ENCODE measurements at regions not wholly inside any gene's neighbourhood (a gene's known extent, or its start where the extent isn't known, plus 50 kb on each side); places are given as distances from the start of the nearest gene placed in this dataset.

DNA sequence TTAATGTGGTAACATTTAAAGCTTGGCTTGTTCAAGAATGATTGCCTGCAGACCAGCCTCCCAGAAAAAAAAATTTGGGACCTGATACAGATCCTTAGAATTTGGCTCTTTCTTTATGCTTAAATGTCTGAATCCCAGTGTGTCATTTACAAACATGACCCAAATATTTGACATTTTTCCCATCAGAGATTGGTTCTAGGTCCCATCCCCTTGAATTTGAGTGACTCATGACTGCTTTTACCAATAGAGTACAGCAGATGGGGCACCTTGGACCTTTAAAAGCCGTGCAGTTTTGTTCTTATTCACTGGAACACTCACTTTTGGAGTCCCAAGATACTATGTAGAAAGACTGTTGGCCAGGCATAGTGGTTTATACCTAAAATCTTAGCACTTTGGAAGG is 231.6 kb downstream of the ZIC1 start:
- no peak overlapping the region for H3K4me3 ChIP-seq (ENCODE audit: low read depth, low read length)
- TF ChIP-seq, protein P1, sequence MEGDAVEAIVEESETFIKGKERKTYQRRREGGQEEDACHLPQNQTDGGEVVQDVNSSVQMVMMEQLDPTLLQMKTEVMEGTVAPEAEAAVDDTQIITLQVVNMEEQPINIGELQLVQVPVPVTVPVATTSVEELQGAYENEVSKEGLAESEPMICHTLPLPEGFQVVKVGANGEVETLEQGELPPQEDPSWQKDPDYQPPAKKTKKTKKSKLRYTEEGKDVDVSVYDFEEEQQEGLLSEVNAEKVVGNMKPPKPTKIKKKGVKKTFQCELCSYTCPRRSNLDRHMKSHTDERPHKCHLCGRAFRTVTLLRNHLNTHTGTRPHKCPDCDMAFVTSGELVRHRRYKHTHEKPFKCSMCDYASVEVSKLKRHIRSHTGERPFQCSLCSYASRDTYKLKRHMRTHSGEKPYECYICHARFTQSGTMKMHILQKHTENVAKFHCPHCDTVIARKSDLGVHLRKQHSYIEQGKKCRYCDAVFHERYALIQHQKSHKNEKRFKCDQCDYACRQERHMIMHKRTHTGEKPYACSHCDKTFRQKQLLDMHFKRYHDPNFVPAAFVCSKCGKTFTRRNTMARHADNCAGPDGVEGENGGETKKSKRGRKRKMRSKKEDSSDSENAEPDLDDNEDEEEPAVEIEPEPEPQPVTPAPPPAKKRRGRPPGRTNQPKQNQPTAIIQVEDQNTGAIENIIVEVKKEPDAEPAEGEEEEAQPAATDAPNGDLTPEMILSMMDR (IDR thresholded peaks at IDR 0.05; ENCODE audit: insufficient read depth, low read length) = no peak
- DNase-seq (ENCODE audit: low read depth) = no peak

DNA sequence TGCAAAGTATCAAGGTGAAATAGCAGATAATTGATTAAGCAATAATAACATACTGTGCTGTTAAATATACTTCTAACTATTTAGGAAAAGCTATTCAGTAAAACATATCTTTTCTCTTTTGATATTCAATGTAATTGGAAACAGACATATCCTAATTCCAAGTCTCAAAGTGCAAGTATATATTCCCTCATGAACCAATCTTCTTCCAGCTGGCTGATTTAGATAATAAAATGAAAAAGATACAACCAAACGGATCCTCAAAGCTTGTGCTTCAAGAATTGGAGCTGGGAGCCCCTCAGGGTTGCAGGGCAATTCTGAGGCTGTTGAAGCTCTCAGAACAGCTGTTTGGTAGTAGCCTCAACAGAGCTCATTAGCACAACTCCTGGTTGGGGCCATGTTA is 236.6 kb downstream of the ZIC1 start:
- no peak for DNase-seq (ENCODE audit: low read depth)
- no peak overlapping the region for H3K4me3 ChIP-seq (ENCODE audit: low read depth, low read length)
- TF ChIP-seq, protein P1 (IDR thresholded peaks at IDR 0.05; ENCODE audit: insufficient read depth, low read length) = no peak

DNA sequence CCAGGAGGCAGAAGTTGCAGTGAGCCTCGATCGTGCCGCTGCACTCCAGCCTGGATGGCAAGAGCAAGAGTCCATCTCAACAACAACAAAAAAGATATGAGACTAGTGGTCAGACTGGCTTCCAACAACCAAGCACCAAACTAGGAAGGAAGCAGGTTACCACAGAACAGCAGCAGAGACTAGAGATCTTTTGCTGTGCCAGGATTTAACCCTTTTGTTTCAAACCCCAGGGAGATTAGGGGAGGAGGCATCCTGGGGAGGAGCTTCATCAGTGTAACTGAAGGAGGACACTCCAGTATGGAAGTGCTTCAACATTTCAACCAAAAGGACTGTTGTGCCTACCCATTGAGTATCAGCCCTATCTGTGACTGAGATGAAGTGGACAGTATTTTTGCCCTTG is 240.3 kb downstream of the ZIC1 start:
- H3K4me3 ChIP-seq (ENCODE audit: low read depth, low read length) = no peak overlapping the region
- TF ChIP-seq, protein P1 (IDR thresholded peaks at IDR 0.05; ENCODE audit: insufficient read depth, low read length) = no peak
- DNase-seq (ENCODE audit: low read depth) = no peak

DNA sequence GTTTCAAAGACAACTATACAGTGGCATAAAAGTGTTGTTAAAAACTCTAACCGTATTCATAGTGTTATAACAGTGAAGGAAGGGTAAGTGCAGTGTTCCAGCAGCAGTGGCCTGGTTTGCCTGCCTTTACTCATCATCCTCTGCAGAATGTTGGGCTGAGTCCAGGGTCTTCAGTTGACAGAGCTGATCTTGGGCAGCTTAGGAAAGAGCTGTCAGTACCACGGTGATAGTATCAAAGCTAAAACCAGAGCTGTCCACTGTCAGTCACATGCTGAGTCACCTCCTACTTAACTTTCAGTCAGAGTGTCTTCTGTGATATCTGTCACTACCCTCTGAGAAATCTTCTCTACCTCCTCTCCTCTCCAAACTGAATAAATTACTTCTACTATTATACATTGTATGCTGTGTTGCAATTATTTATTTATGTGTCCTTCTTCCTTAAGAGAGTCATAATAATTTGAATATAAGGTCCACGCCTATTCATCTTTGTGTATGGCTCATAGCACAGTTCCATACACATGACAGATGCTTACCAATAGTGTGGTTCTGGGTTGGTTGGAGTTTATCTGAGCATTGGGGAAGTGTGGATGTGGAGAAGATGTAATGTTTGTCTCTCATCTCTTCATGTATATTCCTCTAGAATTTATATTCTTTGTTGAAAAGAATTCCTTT is 242.1 kb downstream of the ZIC1 start:
- H3K4me3 ChIP-seq (ENCODE audit: low read depth, low read length) = no peak overlapping the region
- DNase-seq (ENCODE audit: low read depth) = peak; percentile 31
- TF ChIP-seq, protein P1 (IDR thresholded peaks at IDR 0.05; ENCODE audit: insufficient read depth, low read length) = no peak

DNA sequence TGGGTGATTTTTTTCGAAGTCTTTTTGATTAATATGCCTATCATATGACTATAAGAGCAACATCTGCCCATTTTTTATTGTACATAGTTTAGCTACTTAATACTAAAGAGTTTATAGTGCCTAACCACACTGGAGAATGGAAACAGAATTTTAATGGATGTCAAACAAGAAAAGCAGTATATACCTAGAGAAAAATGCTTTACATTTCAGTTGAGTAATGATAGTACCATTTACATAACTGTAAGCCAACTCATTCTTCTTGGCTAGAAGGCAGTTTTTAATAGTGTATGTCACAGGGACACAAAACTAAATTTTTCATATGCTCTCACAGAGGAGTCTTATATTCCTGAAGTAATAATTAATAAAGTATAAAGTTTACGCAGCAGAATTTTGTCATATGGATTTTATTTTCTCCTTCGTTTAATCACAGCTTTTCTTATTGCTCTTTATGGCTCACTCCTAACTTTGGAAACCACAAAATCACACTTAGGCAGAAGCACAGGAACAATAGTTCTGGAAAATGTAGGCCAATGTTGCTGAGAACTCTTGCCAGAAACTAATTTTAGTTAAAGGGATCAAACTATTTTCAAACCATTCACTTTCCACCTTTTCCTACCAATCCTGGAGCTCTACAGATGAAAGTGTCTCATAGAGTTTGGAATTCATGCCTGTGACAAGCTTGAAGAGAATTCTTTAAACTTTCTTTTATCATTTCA is 243.6 kb downstream of the ZIC1 start:
- peak; percentile 58 for DNase-seq (ENCODE audit: low read depth)
- TF ChIP-seq, protein P1 (IDR thresholded peaks at IDR 0.05; ENCODE audit: insufficient read depth, low read length) = no peak
- no peak overlapping the region for H3K4me3 ChIP-seq (ENCODE audit: low read depth, low read length)

DNA sequence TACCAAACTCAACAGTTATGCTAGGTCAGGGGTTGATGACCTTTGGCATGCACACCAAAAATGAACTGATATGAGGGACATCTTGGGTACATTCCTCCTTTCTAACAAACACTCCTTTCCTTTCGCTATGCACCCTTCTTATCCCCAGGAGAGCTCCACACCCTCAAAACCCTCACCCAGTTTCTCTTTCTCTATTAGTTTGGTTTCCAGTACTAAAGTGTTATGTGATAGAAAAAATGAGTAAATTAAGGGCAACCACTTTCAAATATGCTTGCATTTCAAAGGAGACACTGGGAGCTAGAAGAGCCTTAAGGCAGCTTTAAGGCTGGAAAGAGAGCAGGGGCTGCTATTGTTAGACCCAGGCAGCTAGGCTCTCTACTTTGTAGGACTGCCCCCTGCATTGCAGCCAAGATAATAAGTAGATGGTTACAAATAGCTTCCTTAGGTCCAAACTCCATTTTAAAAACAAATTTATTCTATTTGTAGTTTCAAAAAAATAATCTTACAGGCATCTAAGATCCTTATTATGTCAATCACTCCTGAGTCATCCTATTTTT is 244.3 kb downstream of the ZIC1 start:
- DNase-seq (ENCODE audit: low read depth) = no peak
- H3K4me3 ChIP-seq (ENCODE audit: low read depth, low read length) = no peak overlapping the region
- TF ChIP-seq, protein P1 (IDR thresholded peaks at IDR 0.05; ENCODE audit: insufficient read depth, low read length) = no peak

Measured in fibroblast of the aortic adventitia (primary cell).